GM12872 (cell line): ENCODE measurements at regions not wholly inside any gene's neighbourhood (a gene's known extent, or its start where the extent isn't known, plus 50 kb on each side); places are given as distances from the start of the nearest gene placed in this dataset.

Experiments
- TF ChIP-seq, protein P1 (sequence below): IDR thresholded peaks from 3 replicates; pipeline ENCODE4 v1.5.1; 2011; ENCODE audit warnings: low read depth, mild to moderate bottlenecking, low read length, moderate library complexity; ENCODE audit not compliant: insufficient read depth

DNA sequence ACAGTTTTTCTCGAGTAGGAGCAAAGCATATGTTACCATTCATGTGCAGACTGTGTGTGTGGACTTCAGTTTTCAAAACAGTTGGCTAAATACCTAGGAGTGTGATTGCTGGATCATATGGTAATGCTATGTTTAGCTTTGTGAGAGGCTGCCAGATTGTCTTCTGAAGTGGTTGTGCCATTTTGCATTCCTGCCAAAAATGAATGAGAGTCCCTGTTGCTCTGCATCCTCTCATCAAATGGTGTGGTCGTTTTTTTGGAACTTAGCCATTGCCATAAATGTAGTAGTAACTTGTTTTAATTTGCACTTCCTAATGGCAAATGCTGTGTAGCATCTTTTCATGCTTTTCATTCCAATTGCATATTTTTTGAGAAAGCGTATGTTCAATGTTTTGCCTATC is 77.2 kb upstream of the NDN start:
- TF ChIP-seq, protein P1, sequence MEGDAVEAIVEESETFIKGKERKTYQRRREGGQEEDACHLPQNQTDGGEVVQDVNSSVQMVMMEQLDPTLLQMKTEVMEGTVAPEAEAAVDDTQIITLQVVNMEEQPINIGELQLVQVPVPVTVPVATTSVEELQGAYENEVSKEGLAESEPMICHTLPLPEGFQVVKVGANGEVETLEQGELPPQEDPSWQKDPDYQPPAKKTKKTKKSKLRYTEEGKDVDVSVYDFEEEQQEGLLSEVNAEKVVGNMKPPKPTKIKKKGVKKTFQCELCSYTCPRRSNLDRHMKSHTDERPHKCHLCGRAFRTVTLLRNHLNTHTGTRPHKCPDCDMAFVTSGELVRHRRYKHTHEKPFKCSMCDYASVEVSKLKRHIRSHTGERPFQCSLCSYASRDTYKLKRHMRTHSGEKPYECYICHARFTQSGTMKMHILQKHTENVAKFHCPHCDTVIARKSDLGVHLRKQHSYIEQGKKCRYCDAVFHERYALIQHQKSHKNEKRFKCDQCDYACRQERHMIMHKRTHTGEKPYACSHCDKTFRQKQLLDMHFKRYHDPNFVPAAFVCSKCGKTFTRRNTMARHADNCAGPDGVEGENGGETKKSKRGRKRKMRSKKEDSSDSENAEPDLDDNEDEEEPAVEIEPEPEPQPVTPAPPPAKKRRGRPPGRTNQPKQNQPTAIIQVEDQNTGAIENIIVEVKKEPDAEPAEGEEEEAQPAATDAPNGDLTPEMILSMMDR = no peak

DNA sequence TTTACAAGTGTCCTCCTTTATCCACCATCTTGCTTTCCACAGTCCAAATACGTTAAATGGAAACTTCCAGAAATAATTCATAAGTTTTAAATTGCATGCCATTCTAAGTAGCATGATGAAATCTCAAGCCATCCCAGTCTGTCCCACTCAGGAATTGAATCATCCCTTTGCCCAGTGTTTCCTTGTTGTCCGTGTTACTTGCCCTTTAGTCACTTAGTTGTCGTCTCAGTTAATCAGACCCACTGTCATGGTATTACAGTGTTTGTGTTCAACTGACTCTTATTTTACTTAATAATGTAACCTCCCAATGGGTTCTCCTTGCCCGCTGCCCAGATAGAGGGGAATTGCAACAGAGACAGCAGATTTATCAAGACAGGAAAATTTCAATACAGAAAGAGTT is 77.6 kb upstream of the NDN start:
- TF ChIP-seq, protein P1 = no peak

DNA sequence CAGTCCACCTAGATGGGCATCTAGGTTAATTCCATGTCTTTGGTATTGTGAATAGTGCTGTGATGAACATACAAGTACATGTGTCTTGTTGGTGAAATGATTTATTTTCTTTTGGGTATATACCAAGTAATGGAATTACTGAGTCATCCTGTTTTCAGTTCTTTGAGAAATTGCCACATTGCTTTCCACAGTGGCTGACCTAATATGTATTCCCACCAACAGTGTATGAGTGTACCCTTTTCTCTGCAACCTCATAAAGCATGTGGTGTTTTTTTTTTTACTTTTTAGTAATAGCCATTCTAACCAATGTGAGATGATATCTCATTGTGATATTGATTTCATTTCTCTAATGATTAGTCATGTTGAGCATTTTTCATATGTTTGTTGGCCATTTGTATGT is 86.0 kb upstream of the NDN start:
- TF ChIP-seq, protein P1 = no peak

DNA sequence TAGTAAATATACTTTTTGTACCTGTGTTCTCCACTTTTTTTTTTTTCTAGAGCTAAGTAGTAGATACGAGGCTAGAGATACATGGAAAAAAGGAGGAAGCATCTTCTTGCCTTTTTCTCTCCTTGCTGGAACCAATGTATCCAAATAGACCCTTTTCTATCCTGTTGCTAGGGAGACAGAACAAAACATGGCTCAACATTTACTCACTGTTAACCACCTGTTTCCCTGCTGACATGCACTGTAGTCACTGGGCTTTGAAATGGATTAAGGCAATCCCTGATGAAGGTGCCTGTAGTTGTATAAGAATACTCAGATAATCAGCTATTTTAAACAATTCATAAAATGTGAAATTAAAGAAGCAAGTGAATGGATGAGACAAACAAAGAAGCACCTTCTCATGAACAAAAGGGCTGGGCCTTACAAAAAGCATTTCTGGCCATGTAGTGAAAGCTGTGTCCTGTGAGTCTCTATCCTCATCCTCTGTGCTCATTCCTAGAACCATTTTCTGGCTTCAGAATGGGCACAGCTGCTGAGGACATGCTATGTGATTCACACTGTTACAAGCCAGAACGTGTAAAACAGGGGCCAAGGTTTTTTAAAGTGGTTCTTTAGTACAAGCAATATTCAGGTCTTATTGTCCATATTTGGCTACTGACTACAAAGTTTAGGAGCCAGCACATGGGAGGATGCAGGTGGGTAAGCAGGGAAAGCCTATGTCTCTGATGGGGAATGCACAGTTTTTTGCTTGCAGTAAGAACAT is 100.4 kb upstream of the NDN start:
- TF ChIP-seq, protein P1 = no peak

DNA sequence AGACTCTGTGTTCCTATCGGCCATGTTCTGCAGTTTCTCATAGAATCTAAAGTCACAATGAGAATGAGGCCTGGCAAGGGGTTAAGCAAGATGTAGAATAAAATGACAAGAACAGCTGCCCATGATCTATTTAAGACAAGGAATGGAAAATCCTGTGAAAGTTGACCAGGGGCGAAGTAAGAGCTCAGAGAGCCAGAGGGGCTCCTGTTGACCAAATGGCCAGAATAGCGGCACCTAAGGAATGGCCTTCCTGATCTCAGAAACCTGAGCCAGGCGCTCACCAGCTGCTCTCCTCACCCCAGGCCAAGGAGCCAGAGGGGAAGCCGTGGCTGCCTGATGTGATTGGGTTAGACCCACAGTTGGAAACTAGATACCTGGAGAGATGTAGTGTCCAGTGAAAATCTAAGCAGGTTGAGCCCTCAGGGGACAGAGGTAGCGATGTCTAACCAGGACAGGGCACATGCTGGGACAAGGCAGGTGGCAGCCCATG is 106.1 kb upstream of the NDN start:
- TF ChIP-seq, protein P1 = no peak

DNA sequence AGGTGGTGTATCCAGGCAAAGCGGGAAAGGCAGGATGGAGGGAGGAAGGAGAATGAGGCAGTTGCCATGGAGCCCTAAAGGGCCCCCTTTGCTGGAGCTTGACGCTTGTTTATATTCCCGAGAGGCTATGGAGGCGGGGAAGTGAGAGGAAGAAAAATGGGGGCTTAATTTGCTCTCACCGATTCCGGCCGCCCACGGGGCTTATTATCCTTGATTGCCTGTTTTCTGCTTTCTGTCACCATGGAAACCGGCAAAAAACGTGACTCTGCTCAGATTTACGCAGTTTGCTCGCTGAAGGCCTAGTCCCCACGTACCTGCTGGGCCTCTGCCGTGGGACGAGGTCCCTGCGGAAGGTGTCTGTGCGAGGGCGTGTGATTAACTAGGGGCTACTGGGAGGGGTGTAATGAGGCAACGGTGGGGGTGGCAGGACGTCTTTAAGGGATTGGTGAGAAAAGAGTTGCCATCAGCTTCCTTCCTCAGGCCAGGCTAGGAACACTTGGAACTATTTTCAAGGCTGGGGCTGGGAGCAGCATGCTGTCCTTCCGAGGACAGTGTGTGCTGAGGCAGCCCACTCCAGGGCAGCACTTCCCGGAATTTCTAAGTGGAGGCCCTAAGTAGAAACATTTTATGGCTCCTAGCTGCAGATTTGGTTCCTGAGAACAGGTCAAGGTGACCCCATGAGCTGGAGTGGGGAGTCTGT is 110.8 kb upstream of the NDN start:
- TF ChIP-seq, protein P1 = no peak

DNA sequence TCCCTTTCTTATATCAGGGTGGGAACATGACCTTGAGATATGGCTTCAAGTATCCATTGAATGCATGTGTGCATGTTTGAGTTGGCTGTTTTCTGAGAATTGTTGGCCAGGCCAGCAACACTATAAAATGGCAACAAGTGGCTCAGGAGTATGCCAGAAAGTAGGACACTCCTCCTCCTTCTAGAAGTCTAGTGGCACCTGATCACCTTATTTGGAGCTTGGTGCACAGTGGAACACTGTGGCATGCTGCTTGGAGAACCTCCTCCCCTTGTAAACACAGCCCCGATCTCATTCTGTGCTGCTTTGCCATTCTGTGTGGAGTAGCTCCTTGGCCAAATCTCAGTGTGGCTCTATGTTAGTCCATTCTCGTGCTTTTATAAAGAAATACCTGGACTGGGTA is 114.8 kb upstream of the NDN start:
- TF ChIP-seq, protein P1 = no peak
